ENCODE measurements at regions not wholly inside any gene's neighbourhood (a gene's known extent, or its start where the extent isn't known, plus 50 kb on each side); places are given as distances from the start of the nearest gene placed in this dataset.

DNA sequence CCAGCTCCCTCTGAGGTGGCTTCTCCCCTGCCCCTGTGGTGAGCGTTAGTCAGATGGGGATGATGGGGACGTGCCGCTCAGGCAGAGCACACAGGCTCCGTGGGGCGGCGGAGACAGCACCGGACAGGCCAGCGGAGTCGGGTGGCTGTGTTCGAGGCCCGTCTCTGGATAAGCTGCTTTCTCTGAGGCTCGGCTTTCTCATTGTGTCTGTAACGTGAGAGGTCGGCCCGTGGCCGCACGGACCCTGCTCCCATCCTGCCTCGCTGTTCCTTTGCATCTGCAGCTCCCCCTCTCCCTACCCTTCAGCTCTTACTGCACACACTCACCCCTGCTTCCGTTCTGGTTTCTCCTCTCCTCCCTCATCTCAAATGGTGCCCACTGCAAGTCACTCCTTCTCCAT lies 62.5 kb downstream of the FAM43A start:
- no peak overlapping the region for H3K27ac ChIP-seq
- TF ChIP-seq, protein P1, sequence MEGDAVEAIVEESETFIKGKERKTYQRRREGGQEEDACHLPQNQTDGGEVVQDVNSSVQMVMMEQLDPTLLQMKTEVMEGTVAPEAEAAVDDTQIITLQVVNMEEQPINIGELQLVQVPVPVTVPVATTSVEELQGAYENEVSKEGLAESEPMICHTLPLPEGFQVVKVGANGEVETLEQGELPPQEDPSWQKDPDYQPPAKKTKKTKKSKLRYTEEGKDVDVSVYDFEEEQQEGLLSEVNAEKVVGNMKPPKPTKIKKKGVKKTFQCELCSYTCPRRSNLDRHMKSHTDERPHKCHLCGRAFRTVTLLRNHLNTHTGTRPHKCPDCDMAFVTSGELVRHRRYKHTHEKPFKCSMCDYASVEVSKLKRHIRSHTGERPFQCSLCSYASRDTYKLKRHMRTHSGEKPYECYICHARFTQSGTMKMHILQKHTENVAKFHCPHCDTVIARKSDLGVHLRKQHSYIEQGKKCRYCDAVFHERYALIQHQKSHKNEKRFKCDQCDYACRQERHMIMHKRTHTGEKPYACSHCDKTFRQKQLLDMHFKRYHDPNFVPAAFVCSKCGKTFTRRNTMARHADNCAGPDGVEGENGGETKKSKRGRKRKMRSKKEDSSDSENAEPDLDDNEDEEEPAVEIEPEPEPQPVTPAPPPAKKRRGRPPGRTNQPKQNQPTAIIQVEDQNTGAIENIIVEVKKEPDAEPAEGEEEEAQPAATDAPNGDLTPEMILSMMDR (conservative IDR thresholded peaks at IDR 0.05) = no peak
- TF ChIP-seq ZFX (IDR thresholded peaks at IDR 0.05) = no peak

DNA sequence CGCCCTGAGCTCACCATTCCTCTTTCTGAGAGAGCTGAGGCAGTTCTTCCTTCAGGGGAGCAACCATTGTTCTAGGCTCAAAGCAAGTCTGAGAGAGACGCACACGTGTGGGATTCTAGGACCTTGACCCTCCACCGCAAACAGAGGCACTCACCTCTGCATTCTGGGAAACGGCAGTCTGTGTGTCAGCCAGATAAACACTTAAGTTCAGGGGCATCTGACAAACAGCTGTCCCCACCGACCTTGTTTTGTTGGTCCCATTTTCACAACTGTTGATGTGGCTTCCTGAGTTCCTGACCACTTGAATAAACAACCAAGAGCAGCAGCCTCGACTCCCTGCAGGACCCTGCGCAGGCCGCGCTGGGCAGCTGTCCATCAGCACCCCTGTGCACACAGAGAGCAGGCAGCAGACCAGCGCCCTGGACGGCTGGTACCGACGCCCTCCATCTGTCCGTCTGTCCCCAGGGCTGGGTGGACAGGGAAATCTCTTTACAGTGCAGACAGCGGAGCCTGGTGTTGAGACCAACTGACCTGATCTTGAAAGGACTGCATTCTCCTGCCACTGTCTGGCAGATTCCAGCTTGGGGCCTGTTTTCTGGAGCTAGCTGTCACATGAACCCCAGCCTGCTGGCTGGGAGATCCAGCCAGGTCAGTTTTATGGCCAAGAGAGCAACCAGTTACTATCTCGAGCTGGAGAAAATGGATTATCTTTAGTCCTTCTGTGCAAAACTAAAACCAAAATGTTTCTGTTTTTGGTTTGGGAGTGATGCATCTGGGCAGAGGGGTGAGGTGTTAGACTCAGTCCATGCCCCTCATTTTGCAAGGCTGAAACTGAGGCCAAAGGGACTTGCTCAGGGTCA lies 64.2 kb downstream of the FAM43A start:
- TF ChIP-seq ZFX (IDR thresholded peaks at IDR 0.05) = no peak
- TF ChIP-seq, protein P1 (conservative IDR thresholded peaks at IDR 0.05) = no peak
- H3K27ac ChIP-seq = peak overlapping the region; percentile 27

DNA sequence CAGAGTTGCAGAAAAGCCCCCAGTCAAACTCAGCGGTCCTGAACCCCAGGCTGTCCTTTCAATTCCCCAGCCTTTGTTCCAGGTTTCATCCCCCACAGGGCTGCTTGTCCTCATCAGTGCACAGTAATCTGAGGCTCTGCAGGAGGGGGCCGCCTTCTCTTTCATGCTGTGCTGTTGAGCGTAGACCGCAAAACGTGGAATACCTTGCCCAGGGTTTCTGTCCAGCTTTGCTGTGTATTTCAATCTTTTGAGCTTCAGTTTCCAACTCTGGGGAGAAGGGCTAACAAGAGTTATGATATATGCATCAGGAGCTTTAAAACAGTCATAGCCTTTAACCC lies 64.8 kb downstream of the FAM43A start:
- H3K27ac ChIP-seq = peak overlapping the region; percentile 27
- TF ChIP-seq ZFX (IDR thresholded peaks at IDR 0.05) = no peak
- TF ChIP-seq, protein P1 (conservative IDR thresholded peaks at IDR 0.05) = no peak

DNA sequence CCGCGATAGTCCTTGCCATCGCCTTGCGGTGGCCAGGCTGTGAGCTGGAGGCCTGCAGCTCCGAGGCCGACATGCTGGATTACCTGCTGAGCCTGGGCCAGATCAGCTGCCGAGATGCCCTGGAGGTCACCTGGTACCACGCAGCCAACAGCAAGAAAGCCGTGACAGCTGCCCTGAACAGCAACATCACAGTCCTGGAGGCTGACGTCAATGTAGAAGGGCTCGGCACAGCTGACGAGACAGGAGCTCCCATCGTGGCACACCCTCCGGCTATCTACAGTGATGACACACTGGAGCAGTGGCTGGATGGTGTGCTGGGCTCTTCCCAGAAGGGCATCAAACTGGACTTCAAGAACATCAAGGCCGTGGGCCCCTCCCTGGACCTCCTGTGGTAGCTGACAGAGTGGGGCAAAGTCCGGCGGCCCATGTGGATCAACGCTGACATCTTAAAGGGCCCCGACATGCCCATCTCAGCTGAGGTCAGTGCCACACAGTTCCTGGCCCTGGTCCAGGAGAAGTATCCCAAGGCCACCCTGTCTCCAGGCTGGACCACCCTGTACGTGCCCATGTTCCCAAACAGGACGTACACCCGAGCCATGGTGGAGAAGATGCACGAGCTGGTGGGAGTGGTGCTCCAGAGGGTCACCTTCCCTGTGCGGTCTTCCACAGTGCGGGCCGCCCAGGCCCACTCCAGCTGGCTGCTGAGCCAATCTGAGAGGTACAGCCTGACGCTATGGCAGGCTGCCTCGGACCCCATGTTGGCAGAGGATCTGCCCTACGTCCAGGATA lies 70.2 kb downstream of the FAM43A start:
- H3K27ac ChIP-seq = no peak overlapping the region
- TF ChIP-seq, protein P1 (conservative IDR thresholded peaks at IDR 0.05) = no peak
- no peak for TF ChIP-seq ZFX (IDR thresholded peaks at IDR 0.05)

DNA sequence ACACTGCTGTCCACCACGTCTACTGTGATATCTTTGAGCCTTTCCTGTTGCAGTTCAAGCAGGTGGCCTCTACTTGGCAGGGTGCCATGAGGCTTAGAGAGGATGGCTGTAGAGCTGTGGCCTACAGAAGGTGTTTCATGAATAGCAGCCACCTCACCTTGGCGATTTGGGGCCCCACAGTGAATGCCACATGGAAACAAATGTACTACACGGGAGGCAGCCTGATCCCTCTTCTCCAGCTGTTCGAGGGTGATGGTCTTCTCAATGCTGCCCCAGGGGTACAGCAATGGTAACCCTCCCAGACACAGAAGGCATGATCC lies 70.7 kb downstream of the FAM43A start:
- TF ChIP-seq, protein P1 (conservative IDR thresholded peaks at IDR 0.05) = no peak
- TF ChIP-seq ZFX (IDR thresholded peaks at IDR 0.05) = no peak
- H3K27ac ChIP-seq = no peak overlapping the region

DNA sequence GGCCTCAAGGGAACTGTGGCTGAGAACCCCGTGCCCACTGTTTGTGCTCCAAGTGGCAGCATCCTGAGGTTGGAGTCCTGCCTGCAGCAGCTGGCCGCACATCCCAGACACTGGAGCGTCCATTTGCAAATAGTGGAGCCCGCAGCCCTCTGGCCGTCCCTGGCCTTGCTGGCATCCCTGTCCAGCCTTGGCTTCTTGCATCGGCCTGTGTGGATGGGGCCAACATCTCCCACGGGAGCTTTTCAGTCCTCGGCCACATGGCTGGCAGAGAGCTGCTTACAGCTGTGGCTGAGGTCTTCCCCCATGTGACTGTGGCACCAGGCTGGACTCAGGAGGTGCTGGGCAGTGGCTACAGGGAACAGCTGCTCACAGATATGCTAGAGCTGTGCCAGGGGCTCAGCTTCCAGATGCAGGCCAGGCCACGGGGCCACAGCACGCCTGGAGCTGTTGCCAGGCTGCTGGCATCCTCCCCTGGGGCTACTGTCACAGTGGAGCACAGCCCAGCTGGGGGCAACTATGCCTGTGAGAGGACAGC lies 71.2 kb downstream of the FAM43A start:
- H3K27ac ChIP-seq = no peak overlapping the region

More for the DNA sequence above, 71.2 kb downstream of the FAM43A start:
- no peak for TF ChIP-seq ZFX (IDR thresholded peaks at IDR 0.05)
- TF ChIP-seq, protein P1 (conservative IDR thresholded peaks at IDR 0.05) = no peak

Data from C4-2B (cell line).